Caco-2 (cell line): ENCODE measurements at regions not wholly inside any gene's neighbourhood (a gene's known extent, or its start where the extent isn't known, plus 50 kb on each side); places are given as distances from the start of the nearest gene placed in this dataset.

Experiments used
- BruUV-seq: library from RNA; stranded (reverse); fragments of 400-500 nt; replicated peaks from 2 replicates; lab custom pipeline; 2021; lab: Mats Ljungman, UMichigan
- CTCF ChIA-PET: fragments of 300-600 bp; sonication (Branson Sonifier 250); formaldehyde crosslinking; loops from one replicate; lab custom pipeline; 2022; ENCODE audit warnings: antibody characterized with exemption; lab: Charles Lee
- POLR2A ChIA-PET: fragments of 300-600 bp; sonication (Branson Sonifier 250); formaldehyde crosslinking; loops from one replicate; lab custom pipeline; 2022; ENCODE audit warnings: antibody characterized with exemption; lab: Charles Lee
- DNase-seq, 2 experiments: peaks; one replicate each; pipeline versions ENCODE4 v3.0.0 to v3.0.0-alpha.2; 2020 to 2022
- H3K27me3 ChIP-seq: replicated peaks from 2 replicates; pipeline ENCODE4 v1.6.0; 2011; ENCODE audit warnings: low read length; ENCODE audit not compliant: control insufficient read depth, insufficient read depth
- H3K36me3 ChIP-seq: 2 replicates; pipeline ENCODE4 v1.5.1; 2011; ENCODE audit warnings: low read length; ENCODE audit not compliant: control insufficient read depth, insufficient read depth
- H3K4me1 ChIP-seq: fragments of 250-450 bp; sonication (Bioruptor Pico); 2 replicates; pipeline ENCODE4 v1.5.1; 2020; ENCODE audit warnings: mild to moderate bottlenecking
- H3K4me3 ChIP-seq: 2 replicates; pipeline ENCODE4 v1.5.1; 2011; ENCODE audit warnings: low read depth, mild to moderate bottlenecking, control low read depth, low read length
- H3K9me3 ChIP-seq: fragments of 250-450 bp; sonication (Bioruptor Pico); 2 replicates; pipeline ENCODE4 v1.5.1; 2020; ENCODE audit warnings: mild to moderate bottlenecking, moderate library complexity
- H3K27ac Mint-ChIP-seq: one replicate; pipeline ENCODE4 v1.8.0; 2022; ENCODE audit warnings: mixed read lengths; ENCODE audit not compliant: unreplicated experiment
- H3K27me3 Mint-ChIP-seq: one replicate; pipeline ENCODE4 v1.8.0; 2022; ENCODE audit warnings: mixed read lengths; ENCODE audit not compliant: insufficient read depth, unreplicated experiment
- H3K36me3 Mint-ChIP-seq: one replicate; pipeline ENCODE4 v1.8.0; 2022; ENCODE audit warnings: mild to moderate bottlenecking, mixed read lengths; ENCODE audit not compliant: insufficient read depth, unreplicated experiment
- H3K4me1 Mint-ChIP-seq: one replicate; pipeline ENCODE4 v1.8.0; 2022; ENCODE audit warnings: low read depth, mixed read lengths; ENCODE audit not compliant: unreplicated experiment
- H3K4me3 Mint-ChIP-seq: one replicate; pipeline ENCODE4 v1.8.0; 2022; ENCODE audit warnings: mild to moderate bottlenecking, moderate library complexity, mixed read lengths; ENCODE audit not compliant: unreplicated experiment
- H3K9me3 Mint-ChIP-seq: one replicate; pipeline ENCODE4 v1.8.0; 2022; ENCODE audit warnings: mixed read lengths; ENCODE audit not compliant: unreplicated experiment
- intact Hi-C: fragments of 100-400 bp; cut with micrococcal nuclease; formaldehyde crosslinking; loops from one replicate; pipeline ENCODE4 v1.10.0; 2022; ENCODE audit not compliant: unreplicated experiment
- TF ChIP-seq, protein P1 (sequence below), 2 experiments: fragments of 200-600 bp in 1 of 2; IDR thresholded peaks; 1 replicate in 1 of 2; 2 replicates in 1 of 2; pipeline versions ENCODE4 v1.5.1 to v1.8.0; 2011 to 2022; ENCODE audit warnings: antibody characterized with exemption in 1 of 2, control low read depth in 1 of 2, inconsistent platforms in 1 of 2, low read depth in 1 of 2, low read length in 1 of 2, mild to moderate bottlenecking in 1 of 2, moderate library complexity in 1 of 2; ENCODE audit not compliant: insufficient read depth in 1 of 2, severe bottlenecking in 1 of 2, unreplicated experiment in 1 of 2

GRCh38 chr22:49303061-49303735 lies 524.5 kb downstream of the BRD1 start:
- CTCF ChIA-PET: no interaction called here
- Mint-ChIP-seq H3K27me3 (peaks cover 21% of the 10 kb centered on the region), H3K36me3 (peaks cover under 1% of the 10 kb centered on the region), H3K9me3 (no peaks in the 10 kb centered on the region), H3K4me1 (no peaks in the 10 kb centered on the region), H3K4me3 (no peak overlapping the region), H3K27ac (no peak overlapping the region)
- Histone ChIP-seq H3K36me3 (no peaks in the 10 kb centered on the region), H3K4me3 (no peak overlapping the region), H3K9me3 (no peaks in the 10 kb centered on the region), H3K27me3 (no peaks in the 10 kb centered on the region; the same call in 1 of the 2 replicates), H3K4me1 (no peaks in the 10 kb centered on the region)
- BruUV-seq: no TSS peak
- no peak for DNase-seq
- intact Hi-C loops: no loop called here
- POLR2A ChIA-PET: no interaction called here
- TF ChIP-seq, protein P1, sequence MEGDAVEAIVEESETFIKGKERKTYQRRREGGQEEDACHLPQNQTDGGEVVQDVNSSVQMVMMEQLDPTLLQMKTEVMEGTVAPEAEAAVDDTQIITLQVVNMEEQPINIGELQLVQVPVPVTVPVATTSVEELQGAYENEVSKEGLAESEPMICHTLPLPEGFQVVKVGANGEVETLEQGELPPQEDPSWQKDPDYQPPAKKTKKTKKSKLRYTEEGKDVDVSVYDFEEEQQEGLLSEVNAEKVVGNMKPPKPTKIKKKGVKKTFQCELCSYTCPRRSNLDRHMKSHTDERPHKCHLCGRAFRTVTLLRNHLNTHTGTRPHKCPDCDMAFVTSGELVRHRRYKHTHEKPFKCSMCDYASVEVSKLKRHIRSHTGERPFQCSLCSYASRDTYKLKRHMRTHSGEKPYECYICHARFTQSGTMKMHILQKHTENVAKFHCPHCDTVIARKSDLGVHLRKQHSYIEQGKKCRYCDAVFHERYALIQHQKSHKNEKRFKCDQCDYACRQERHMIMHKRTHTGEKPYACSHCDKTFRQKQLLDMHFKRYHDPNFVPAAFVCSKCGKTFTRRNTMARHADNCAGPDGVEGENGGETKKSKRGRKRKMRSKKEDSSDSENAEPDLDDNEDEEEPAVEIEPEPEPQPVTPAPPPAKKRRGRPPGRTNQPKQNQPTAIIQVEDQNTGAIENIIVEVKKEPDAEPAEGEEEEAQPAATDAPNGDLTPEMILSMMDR (IDR thresholded peaks at IDR 0.05; ENCODE audit: insufficient read depth in 1 of 2, low read depth in 1 of 2, low read length in 1 of 2, severe bottlenecking in 1 of 2, unreplicated experiment in 1 of 2): no peak

- no peaks in the 10 kb centered on the region for H3K4me1 ChIP-seq
- Mint-ChIP-seq H3K9me3 (no peaks in the 10 kb centered on the region), H3K4me1 (no peaks in the 10 kb centered on the region), H3K4me3 (no peak overlapping the region), H3K27ac (no peak overlapping the region), H3K36me3 (peaks cover 6% of the 10 kb centered on the region), H3K27me3 (peaks cover 20% of the 10 kb centered on the region)
- H3K9me3 ChIP-seq: no peaks in the 10 kb centered on the region
- intact Hi-C loops: no loop called here
- DNase-seq: no peak
- H3K27me3 ChIP-seq: no peaks in the 10 kb centered on the region
- ChIA-PET POLR2A (no interaction called here), CTCF (no interaction called here)
- BruUV-seq: no TSS peak
- H3K36me3 ChIP-seq: no peaks in the 10 kb centered on the region
- H3K4me3 ChIP-seq: no peak overlapping the region
- TF ChIP-seq, protein P1 (IDR thresholded peaks at IDR 0.05; ENCODE audit: insufficient read depth in 1 of 2, low read depth in 1 of 2, low read length in 1 of 2, severe bottlenecking in 1 of 2, unreplicated experiment in 1 of 2): no peak
These were observed 525.1 kb downstream of the BRD1 start for GRCh38 chr22:49302530-49302929.

- Histone ChIP-seq H3K4me3 (no peak overlapping the region), H3K27me3 (no peaks in the 10 kb centered on the region; the same call in 1 of the 2 replicates), H3K36me3 (no peaks in the 10 kb centered on the region), H3K4me1 (no peaks in the 10 kb centered on the region), H3K9me3 (no peaks in the 10 kb centered on the region)
- no TSS peak for BruUV-seq
- ChIA-PET POLR2A (no interaction called here), CTCF (no interaction called here)
- TF ChIP-seq, protein P1 (IDR thresholded peaks at IDR 0.05; ENCODE audit: insufficient read depth in 1 of 2, low read depth in 1 of 2, low read length in 1 of 2, severe bottlenecking in 1 of 2, unreplicated experiment in 1 of 2): no peak
- Mint-ChIP-seq H3K27me3 (peaks cover 19% of the 10 kb centered on the region), H3K9me3 (no peaks in the 10 kb centered on the region), H3K4me3 (no peak overlapping the region), H3K27ac (no peak overlapping the region), H3K36me3 (peaks cover 6% of the 10 kb centered on the region), H3K4me1 (no peaks in the 10 kb centered on the region)
- intact Hi-C loops: no loop called here
- DNase-seq: no peak
These were observed 525.6 kb downstream of the BRD1 start for GRCh38 chr22:49302150-49302460.
